ENCODE measurements at regions not wholly inside any gene's neighbourhood (a gene's known extent, or its start where the extent isn't known, plus 50 kb on each side); places are given as distances from the start of the nearest gene placed in this dataset.

DNA sequence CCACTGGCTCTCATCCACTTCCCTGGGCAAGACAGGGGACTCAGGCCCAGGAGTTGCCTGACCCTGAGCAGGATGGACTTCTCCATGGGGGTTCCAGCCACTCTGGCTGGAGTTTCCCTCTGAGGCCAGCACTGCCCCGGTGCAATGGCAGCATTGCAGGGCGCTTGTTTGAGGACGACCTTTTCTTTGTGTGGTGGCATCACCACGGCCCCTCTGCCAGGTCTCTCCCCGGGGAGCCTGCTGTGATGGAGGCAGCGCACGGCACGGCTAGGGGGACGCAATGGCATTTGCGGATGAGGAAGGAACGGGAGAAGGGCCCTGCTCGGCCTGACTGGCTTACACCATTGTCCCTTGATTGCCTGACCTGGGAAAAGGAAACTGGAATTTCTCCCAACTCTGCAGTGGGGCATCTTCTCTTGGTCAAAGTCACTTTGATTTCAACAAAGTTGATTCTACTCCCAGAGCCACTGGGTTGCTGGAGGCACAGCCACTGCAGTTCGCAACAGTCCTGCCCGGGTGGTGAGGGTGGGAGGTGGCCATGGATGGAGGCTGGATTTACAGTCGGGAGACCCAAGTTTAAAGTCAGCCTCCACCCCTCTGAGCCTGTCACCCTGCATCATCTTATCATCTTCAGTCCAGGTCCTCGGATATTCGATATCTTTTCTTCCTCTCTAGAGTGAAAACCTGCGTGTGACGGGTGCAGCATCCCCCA lies 82.9 kb upstream of the ZNF469 start:
- TF ChIP-seq, protein P1, sequence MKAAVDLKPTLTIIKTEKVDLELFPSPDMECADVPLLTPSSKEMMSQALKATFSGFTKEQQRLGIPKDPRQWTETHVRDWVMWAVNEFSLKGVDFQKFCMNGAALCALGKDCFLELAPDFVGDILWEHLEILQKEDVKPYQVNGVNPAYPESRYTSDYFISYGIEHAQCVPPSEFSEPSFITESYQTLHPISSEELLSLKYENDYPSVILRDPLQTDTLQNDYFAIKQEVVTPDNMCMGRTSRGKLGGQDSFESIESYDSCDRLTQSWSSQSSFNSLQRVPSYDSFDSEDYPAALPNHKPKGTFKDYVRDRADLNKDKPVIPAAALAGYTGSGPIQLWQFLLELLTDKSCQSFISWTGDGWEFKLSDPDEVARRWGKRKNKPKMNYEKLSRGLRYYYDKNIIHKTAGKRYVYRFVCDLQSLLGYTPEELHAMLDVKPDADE (IDR thresholded peaks at IDR 0.05) = no peak
- TF ChIP-seq ZNF114 (CRISPR knock-in tag; IDR thresholded peaks at IDR 0.05) = no peak
- TF ChIP-seq, protein P2, sequence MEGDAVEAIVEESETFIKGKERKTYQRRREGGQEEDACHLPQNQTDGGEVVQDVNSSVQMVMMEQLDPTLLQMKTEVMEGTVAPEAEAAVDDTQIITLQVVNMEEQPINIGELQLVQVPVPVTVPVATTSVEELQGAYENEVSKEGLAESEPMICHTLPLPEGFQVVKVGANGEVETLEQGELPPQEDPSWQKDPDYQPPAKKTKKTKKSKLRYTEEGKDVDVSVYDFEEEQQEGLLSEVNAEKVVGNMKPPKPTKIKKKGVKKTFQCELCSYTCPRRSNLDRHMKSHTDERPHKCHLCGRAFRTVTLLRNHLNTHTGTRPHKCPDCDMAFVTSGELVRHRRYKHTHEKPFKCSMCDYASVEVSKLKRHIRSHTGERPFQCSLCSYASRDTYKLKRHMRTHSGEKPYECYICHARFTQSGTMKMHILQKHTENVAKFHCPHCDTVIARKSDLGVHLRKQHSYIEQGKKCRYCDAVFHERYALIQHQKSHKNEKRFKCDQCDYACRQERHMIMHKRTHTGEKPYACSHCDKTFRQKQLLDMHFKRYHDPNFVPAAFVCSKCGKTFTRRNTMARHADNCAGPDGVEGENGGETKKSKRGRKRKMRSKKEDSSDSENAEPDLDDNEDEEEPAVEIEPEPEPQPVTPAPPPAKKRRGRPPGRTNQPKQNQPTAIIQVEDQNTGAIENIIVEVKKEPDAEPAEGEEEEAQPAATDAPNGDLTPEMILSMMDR (conservative IDR thresholded peaks at IDR 0.05; ENCODE audit: low read depth in 2 of 2) = no peak
- no peak for TF ChIP-seq POLR2AphosphoS5 (IDR thresholded peaks at IDR 0.05; ENCODE audit: low read depth)
- TF ChIP-seq REST (IDR thresholded peaks at IDR 0.05; ENCODE audit: unreplicated experiment) = no peak
- TF ChIP-seq EZH2 (IDR thresholded peaks at IDR 0.05; ENCODE audit: low read depth, unreplicated experiment) = no peak
- TF ChIP-seq CREB1 (CRISPR knock-in tag; IDR thresholded peaks at IDR 0.05; ENCODE audit: low read depth) = no peak
- TF ChIP-seq NANOG (IDR thresholded peaks at IDR 0.05; ENCODE audit: borderline replicate concordance) = no peak
- H3K4me3 Mint-ChIP-seq = no peak overlapping the region
- H3K4me2 ChIP-seq = no peak overlapping the region
- DNase-seq (ENCODE audit: low spot score) (no peak), ATAC-seq (no peak)
- no peak overlapping the region for H3K27ac Mint-ChIP-seq
- H3K4me1 ChIP-seq (ENCODE audit: insufficient read depth) = no peaks in the 10 kb centered on the region
- no peaks in the 10 kb centered on the region for H4K20me1 ChIP-seq (replicated peaks; ENCODE audit: insufficient read depth)
- H3K9me3 Mint-ChIP-seq = peaks cover 19% of the 10 kb centered on the region
- H3K4me1 Mint-ChIP-seq = no peaks in the 10 kb centered on the region
- H3K36me3 Mint-ChIP-seq (ENCODE audit: low read depth) = no peaks in the 10 kb centered on the region
- H2AFZ ChIP-seq = no peak overlapping the region
- H3K9me2 ChIP-seq (ENCODE audit: insufficient read depth) = no peaks in the 10 kb centered on the region
- H3K4me3 ChIP-seq = no peak overlapping the region
- H3F3A ChIP-seq (replicated peaks; ENCODE audit: low read depth) = no peaks in the 10 kb centered on the region
- no peak overlapping the region for H3K27ac ChIP-seq (ENCODE audit: low read depth)
- no peaks in the 10 kb centered on the region for H3K79me2 ChIP-seq (replicated peaks; ENCODE audit: insufficient read depth)
- H3K27me3 ChIP-seq (ENCODE audit: insufficient read depth) = no peaks in the 10 kb centered on the region
- H3K36me3 ChIP-seq (ENCODE audit: insufficient read depth) = no peaks in the 10 kb centered on the region
- peaks cover 28% of the 10 kb centered on the region for H3K27me3 Mint-ChIP-seq (ENCODE audit: insufficient read depth, low read depth, poor library complexity)

GRCh38 chr16:88300463-88300835 lies 82.3 kb upstream of the ZNF469 start:
- H4K20me1 ChIP-seq (replicated peaks; ENCODE audit: insufficient read depth) = no peaks in the 10 kb centered on the region
- no peak overlapping the region for H2AFZ ChIP-seq
- Mint-ChIP-seq H3K9me3 (peaks cover 24% of the 10 kb centered on the region), H3K27me3 (ENCODE audit: insufficient read depth, low read depth, poor library complexity) (peaks cover 32% of the 10 kb centered on the region), H3K4me3 (no peak overlapping the region), H3K4me1 (no peaks in the 10 kb centered on the region), H3K27ac (no peak overlapping the region), H3K36me3 (ENCODE audit: low read depth) (peaks cover under 1% of the 10 kb centered on the region; the same call in 2 of the 3 replicates)
- no peaks in the 10 kb centered on the region for H3K79me2 ChIP-seq (replicated peaks; ENCODE audit: insufficient read depth)
- H3K4me2 ChIP-seq = no peak overlapping the region
- no peak for DNase-seq (ENCODE audit: low spot score)
- no peaks in the 10 kb centered on the region for H3K27me3 ChIP-seq (ENCODE audit: insufficient read depth)
- H3K9me2 ChIP-seq (ENCODE audit: insufficient read depth) = no peaks in the 10 kb centered on the region
- H3K4me3 ChIP-seq = no peak overlapping the region
- no peaks in the 10 kb centered on the region for H3K4me1 ChIP-seq (ENCODE audit: insufficient read depth)
- no peaks in the 10 kb centered on the region for H3K36me3 ChIP-seq (ENCODE audit: insufficient read depth)
- H3K27ac ChIP-seq (ENCODE audit: low read depth) = no peak overlapping the region
- ATAC-seq = no peak
- H3F3A ChIP-seq (replicated peaks; ENCODE audit: low read depth) = no peaks in the 10 kb centered on the region
- TF ChIP-seq JUNB (IDR thresholded peaks at IDR 0.05; ENCODE audit: unreplicated experiment) (no peak), EZH2 (IDR thresholded peaks at IDR 0.05; ENCODE audit: low read depth, unreplicated experiment) (no peak), STAT1 (IDR thresholded peaks at IDR 0.05; ENCODE audit: unreplicated experiment) (no peak), ZNF114 (CRISPR knock-in tag; IDR thresholded peaks at IDR 0.05) (no peak)
